ENCODE measurements at regions not wholly inside any gene's neighbourhood (a gene's known extent, or its start where the extent isn't known, plus 50 kb on each side); places are given as distances from the start of the nearest gene placed in this dataset.

- no peak overlapping the region for H3K4me3 Mint-ChIP-seq
- ATAC-seq (ENCODE audit: poor library complexity), result no peak
- no peaks in the 10 kb centered on the region for H3K36me3 ChIP-seq (ENCODE audit: insufficient read depth, low read length)
- H3K4me1 ChIP-seq (ENCODE audit: insufficient read depth, low read length), result no peaks in the 10 kb centered on the region
- H3K9me3 ChIP-seq (ENCODE audit: control insufficient read depth in 1 of 2, insufficient read depth in 1 of 2, low read length in 2 of 2), result peaks cover 0 to 4% of the 10 kb centered on the region in 2 experiments
- TF ChIP-seq CTCF (IDR thresholded peaks at IDR 0.05), result no peak
- no peaks in the 10 kb centered on the region for H3K4me1 Mint-ChIP-seq (ENCODE audit: low read depth)
- H3K27ac Mint-ChIP-seq, result no peak overlapping the region
- ChIA-PET CTCF (no interaction called here), POLR2A (no interaction called here)
- no peak overlapping the region for H3K4me3 ChIP-seq (ENCODE audit: low read length)
- no peaks in the 10 kb centered on the region for H3K27me3 Mint-ChIP-seq
- H3K9me3 Mint-ChIP-seq, result no peaks in the 10 kb centered on the region
- no peak overlapping the region for H3K27ac ChIP-seq (ENCODE audit: low read depth in 1 of 2, low read length in 2 of 2)
- peaks cover 0 to 2% of the 10 kb centered on the region in 2 experiments for H3K27me3 ChIP-seq (ENCODE audit: control insufficient read depth in 1 of 2, insufficient read depth in 2 of 2, low read length in 2 of 2)
- intact Hi-C loops (cut with DNase I, micrococcal nuclease), result no loop called here
- DNase-seq, result no peak
- H3K36me3 Mint-ChIP-seq (ENCODE audit: low read depth), result no peaks in the 10 kb centered on the region
Measured at GRCh38 chr17:73883175-73883574, 238.9 kb upstream of the SDK2 start.

GRCh38 chr17:73887739-73888138, 243.5 kb upstream of the SDK2 start:
- H3K4me3 ChIP-seq (ENCODE audit: low read length), result no peak overlapping the region
- Mint-ChIP-seq H3K4me1 (ENCODE audit: low read depth) (no peaks in the 10 kb centered on the region), H3K36me3 (ENCODE audit: low read depth) (no peaks in the 10 kb centered on the region), H3K9me3 (no peaks in the 10 kb centered on the region), H3K27ac (no peak overlapping the region), H3K27me3 (no peaks in the 10 kb centered on the region), H3K4me3 (no peak overlapping the region)
- no peak for DNase-seq
- CTCF ChIA-PET, result interaction anchor here (0.9 kb wide), 1 partner anchor 10 kb away, joined by 3 read pairs; no protein-coding TSS in a partner anchor
- no peaks in the 10 kb centered on the region for H3K36me3 ChIP-seq (ENCODE audit: insufficient read depth, low read length)
- no peaks in the 10 kb centered on the region for H3K27me3 ChIP-seq (ENCODE audit: control insufficient read depth in 1 of 2, insufficient read depth in 2 of 2, low read length in 2 of 2)
- peaks cover 0 to 4% of the 10 kb centered on the region in 2 experiments for H3K9me3 ChIP-seq (ENCODE audit: control insufficient read depth in 1 of 2, insufficient read depth in 1 of 2, low read length in 2 of 2)
- H3K4me1 ChIP-seq (ENCODE audit: insufficient read depth, low read length), result no peaks in the 10 kb centered on the region
- intact Hi-C loops (cut with DNase I, micrococcal nuclease), result no loop called here
- POLR2A ChIA-PET, result no interaction called here
- no peak for ATAC-seq (ENCODE audit: poor library complexity)
- no peak overlapping the region for H3K27ac ChIP-seq (ENCODE audit: low read depth in 1 of 2, low read length in 2 of 2)
- no peak for TF ChIP-seq CTCF (IDR thresholded peaks at IDR 0.05)

- no peak for TF ChIP-seq CTCF (IDR thresholded peaks at IDR 0.05)
- no peaks in the 10 kb centered on the region for H3K36me3 Mint-ChIP-seq (ENCODE audit: low read depth)
- intact Hi-C loops (cut with DNase I, micrococcal nuclease), result no loop called here
- peaks cover 4% of the 10 kb centered on the region for H3K27me3 Mint-ChIP-seq
- H3K9me3 Mint-ChIP-seq, result peaks cover 3% of the 10 kb centered on the region
- H3K27ac Mint-ChIP-seq, result no peak overlapping the region
- no peak overlapping the region for H3K4me3 Mint-ChIP-seq
- DNase-seq (no peak), ATAC-seq (ENCODE audit: poor library complexity) (no peak)
- ChIA-PET CTCF (interaction anchor here (0.9 kb wide), 1 partner anchor 11 kb away, joined by 3 read pairs; no protein-coding TSS in a partner anchor), POLR2A (no interaction called here)
- Histone ChIP-seq H3K9me3 (ENCODE audit: control insufficient read depth in 1 of 2, insufficient read depth in 1 of 2, low read length in 2 of 2) (peaks cover 0 to 4% of the 10 kb centered on the region in 2 experiments), H3K4me1 (ENCODE audit: insufficient read depth, low read length) (no peaks in the 10 kb centered on the region), H3K4me3 (ENCODE audit: low read length) (no peak overlapping the region), H3K27me3 (ENCODE audit: control insufficient read depth in 1 of 2, insufficient read depth in 2 of 2, low read length in 2 of 2) (no peaks in the 10 kb centered on the region), H3K27ac (ENCODE audit: low read depth in 1 of 2, low read length in 2 of 2) (no peak overlapping the region), H3K36me3 (ENCODE audit: insufficient read depth, low read length) (no peaks in the 10 kb centered on the region)
- H3K4me1 Mint-ChIP-seq (ENCODE audit: low read depth), result no peaks in the 10 kb centered on the region
Measured at GRCh38 chr17:73888862-73889261, 244.6 kb upstream of the SDK2 start.

All from CD4-positive, alpha-beta T cell (primary cell).